Motor neuron (in vitro differentiated cells): ENCODE measurements at regions not wholly inside any gene's neighbourhood (a gene's known extent, or its start where the extent isn't known, plus 50 kb on each side); places are given as distances from the start of the nearest gene placed in this dataset.
A peak's percentile ranks its signal among the peaks of the same experiment; 100 is the strongest.

Experiments
- ATAC-seq, 8 experiments: fragments of 200-7000 bp; cut with Tn5 transposase; replicated peaks in 6 of 8; 2 replicates each; pipeline ENCODE4 v1.8.0; 2021; ENCODE audit warnings: mild to moderate bottlenecking in 8 of 8, moderate library complexity in 8 of 8
- H3K27ac ChIP-seq, 2 donors: fragments of 250-450 bp; sonication (Bioruptor Pico); 2 replicates each; pipeline ENCODE4 v1.9.0; 2021; ENCODE audit warnings: antibody characterized with exemption in 2 of 2, mild to moderate bottlenecking in 2 of 2, moderate library complexity in 1 of 2
- H3K4me1 ChIP-seq, 2 donors: fragments of 250-450 bp; sonication (Bioruptor Pico); replicated peaks in 1 of 2; 2 replicates each; pipeline ENCODE4 v1.6.1; 2021; ENCODE audit warnings: antibody characterized with exemption in 2 of 2, mild to moderate bottlenecking in 2 of 2, moderate library complexity in 1 of 2
- H3K4me3 ChIP-seq, 5 donors: fragments of 250-450 bp; sonication (Bioruptor Pico); 2 replicates each; pipeline ENCODE4 v1.9.0; 2021; ENCODE audit warnings: antibody characterized with exemption in 5 of 5, mild to moderate bottlenecking in 5 of 5, moderate library complexity in 4 of 5
- WGBS, 10 experiments: fragments of 450-650 bp; shearing (Covaris generic); methylation state at CpG; one replicate each; pipeline ENCODE4 v1.0.0; 2022; 5-methylcytosine and 5-hydroxymethylcytosine counted together
- in situ Hi-C, 9 experiments: fragments of 400-800 bp; cut with MboI; loops; one replicate each; pipeline ENCODE4 v1.15.0; 2021; ENCODE audit warnings: low sequenced_read_pairs in 9 of 9, low pct_unique_long_range_greater_than_20kb in 2 of 9; ENCODE audit not compliant: unreplicated experiment in 9 of 9

DNA sequence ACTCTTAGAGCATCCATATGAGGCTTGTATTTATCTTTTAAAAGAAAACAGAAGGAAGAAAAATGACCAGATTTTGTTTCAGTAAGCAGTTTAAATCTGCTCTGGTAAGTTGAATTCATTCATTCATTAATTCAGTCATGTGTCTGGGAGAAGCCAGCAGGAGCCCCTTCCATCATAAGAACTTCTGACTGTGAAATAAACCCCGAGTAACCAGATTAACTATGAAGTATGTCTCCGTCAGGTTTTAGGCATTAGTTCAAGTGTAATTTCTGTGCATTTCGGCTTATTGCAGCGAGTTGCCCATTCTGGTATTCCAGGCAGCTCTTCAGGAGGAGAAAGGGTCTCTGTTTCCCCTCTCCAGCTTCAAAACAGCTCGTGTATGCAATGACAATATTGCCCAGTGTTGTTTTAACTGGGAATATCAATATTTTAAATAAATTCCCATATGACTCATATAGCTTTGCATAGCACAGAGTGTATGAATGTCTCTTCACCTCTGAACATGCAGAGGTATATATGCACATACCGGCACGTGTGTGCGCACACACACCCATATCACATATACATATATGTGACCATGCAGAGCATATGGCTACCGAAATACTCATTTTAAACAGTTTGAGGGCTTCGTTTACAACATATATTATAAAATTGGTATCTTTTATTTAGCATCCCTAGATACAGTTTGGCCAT lies 255.3 kb downstream of the BCOR start:
- peak in 4 of 8 experiments; percentile 53 to 96 (median 58) for ATAC-seq
- Histone ChIP-seq H3K27ac (no peak overlapping the region), H3K4me1 (peaks cover 15 to 26% of the 10 kb centered on the region in 2 donors), H3K4me3 (no peak overlapping the region)
- in situ Hi-C loops, result no loop called here
- 46 to 100% (median 82%) methylated on average over 1 to 10 of the region's 10 CpGs; no CpG with 5 or more reads in 5 of the 10 experiments for WGBS, 10 experiments

DNA sequence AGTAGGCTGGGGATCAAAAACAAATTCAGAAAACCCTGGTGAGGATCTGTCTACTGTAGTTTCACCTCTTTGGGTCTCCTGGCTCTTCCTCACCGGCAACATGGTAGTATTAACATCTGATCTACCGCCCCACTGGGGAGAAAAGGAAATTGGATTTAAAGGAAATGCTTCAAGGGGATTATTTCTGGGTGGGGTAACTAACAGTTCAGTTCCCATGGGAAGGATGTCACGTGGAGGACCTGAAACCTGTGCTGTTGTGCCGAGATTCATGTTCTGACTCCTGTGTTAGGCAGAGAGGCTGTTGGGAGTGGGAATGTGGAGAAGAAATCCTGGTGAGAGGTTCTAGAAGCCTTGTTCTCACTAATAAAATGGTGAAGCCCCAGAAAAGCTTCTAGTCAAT lies 254.4 kb downstream of the BCOR start:
- WGBS, 10 experiments, result 41% methylated on average over 4 of the region's 4 CpGs; no CpG with 5 or more reads in 9 of the 10 experiments
- in situ Hi-C loops, result no loop called here
- no peak overlapping the region for H3K4me3 ChIP-seq
- no peak overlapping the region for H3K27ac ChIP-seq
- ATAC-seq, result peak in 1 of 8 experiments; percentile 8
- peaks cover 15 to 26% of the 10 kb centered on the region in 2 donors for H3K4me1 ChIP-seq

DNA sequence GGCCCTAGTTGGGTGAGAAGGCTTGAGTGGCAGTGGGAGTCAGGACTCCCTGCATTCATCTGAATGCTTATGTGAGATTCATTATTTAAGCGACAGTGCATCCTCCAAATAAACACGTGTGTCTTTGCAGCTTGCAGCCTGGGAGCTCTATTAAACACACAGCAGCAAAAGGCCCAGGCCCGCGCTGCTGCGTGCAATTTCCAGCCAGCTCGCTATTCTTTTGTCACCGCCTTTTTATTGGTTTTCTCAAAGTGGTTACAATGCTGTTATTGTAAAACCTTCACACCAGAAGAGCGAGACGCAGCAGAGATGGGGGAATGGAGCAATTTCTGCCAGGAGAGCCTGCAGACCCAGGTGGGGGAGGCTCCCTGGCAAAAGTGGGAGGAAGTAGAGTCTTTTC lies 252.5 kb downstream of the BCOR start:
- Histone ChIP-seq H3K27ac (no peak overlapping the region), H3K4me1 (peaks cover 17 to 26% of the 10 kb centered on the region in 2 donors), H3K4me3 (no peak overlapping the region)
- ATAC-seq, result peak in 5 of 8 experiments; percentile 67 to 86 (median 75)
- 20 to 40% (median 20%) methylated on average over 1 to 9 of the region's 9 CpGs; no CpG with 5 or more reads in 7 of the 10 experiments for WGBS, 10 experiments
- in situ Hi-C loops, result no loop called here

DNA sequence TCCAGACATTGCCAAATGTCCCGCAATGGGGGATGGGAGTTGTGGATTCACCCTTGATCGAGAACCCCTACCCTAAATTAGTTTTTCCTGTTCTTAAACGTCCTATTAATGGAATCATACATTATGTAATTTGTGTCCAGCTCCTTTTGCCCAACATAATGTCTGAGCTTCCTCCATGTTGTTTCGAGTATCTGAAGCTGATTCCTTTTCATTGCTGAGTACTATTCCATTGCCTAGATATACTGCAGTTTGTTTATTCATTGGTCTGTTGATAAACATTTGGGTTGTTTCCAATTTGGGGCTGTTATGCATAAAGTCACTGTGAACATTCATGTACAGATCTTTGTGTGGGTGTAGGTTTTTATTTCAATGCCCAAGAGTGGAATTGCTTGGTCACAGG lies 251.3 kb downstream of the BCOR start:
- in situ Hi-C loops, result no loop called here

DNA sequence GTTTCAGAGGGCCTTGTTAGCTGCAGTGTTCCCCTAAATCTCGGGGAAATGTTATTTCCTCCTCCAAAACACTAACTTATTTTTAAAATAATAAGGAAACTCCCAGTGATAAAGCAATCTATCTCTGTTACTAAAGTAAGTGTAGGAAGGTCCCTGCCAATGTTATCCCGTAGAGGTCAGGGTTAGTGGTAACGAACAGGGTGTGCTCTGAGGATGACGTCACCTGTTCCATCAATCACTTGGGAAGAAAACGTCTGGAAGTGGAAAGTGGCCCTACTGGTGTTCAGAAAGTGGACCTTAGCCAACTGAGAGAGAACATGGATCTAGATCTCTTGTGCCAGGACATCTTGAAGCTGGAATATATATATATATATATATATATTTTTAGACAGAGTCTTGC lies 249.5 kb downstream of the BCOR start:
- Histone ChIP-seq H3K4me3 (no peak overlapping the region), H3K27ac (no peak overlapping the region), H3K4me1 (peaks cover 19 to 24% of the 10 kb centered on the region in 2 donors)
- peak in 2 of 8 experiments; percentile 50 to 51 for ATAC-seq
- WGBS, 10 experiments, result 25 to 26% methylated on average over 1 to 5 of the region's 5 CpGs; no CpG with 5 or more reads in 8 of the 10 experiments
- in situ Hi-C loops, result no loop called here

More for the DNA sequence above, 251.3 kb downstream of the BCOR start:
- WGBS, 10 experiments, result 33 to 83% methylated on average over 2 of the region's 4 CpGs; no CpG with 5 or more reads in 8 of the 10 experiments
- Histone ChIP-seq H3K4me1 (peaks cover 22 to 25% of the 10 kb centered on the region in 2 donors), H3K27ac (no peak overlapping the region), H3K4me3 (no peak overlapping the region)
- no peak for ATAC-seq

DNA sequence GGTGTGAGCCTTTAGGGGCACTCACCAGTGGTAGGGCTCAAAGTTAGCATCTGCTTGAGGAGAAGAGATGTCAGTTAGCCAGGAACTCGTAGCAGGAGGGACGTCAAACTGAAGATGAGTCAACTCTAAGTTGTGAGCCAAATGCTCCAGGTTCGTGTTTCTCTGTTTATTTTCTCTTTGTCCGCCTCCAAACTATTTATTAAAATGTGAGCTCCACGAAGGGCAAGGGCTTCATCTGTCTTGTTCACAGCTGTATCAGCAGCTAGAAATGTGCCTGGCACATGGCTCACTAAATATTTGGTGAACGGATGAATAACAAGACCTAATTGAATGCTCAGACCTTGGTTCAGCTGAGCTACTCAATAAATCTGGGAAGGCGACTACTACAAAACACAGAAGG lies 248.9 kb downstream of the BCOR start:
- ATAC-seq, result no peak
- Histone ChIP-seq H3K27ac (no peak overlapping the region), H3K4me1 (peaks cover 20 to 25% of the 10 kb centered on the region in 2 donors), H3K4me3 (no peak overlapping the region)
- in situ Hi-C loops, result no loop called here
- 20 to 75% (median 33%) methylated on average over 1 to 5 of the region's 7 CpGs; no CpG with 5 or more reads in 7 of the 10 experiments for WGBS, 10 experiments

DNA sequence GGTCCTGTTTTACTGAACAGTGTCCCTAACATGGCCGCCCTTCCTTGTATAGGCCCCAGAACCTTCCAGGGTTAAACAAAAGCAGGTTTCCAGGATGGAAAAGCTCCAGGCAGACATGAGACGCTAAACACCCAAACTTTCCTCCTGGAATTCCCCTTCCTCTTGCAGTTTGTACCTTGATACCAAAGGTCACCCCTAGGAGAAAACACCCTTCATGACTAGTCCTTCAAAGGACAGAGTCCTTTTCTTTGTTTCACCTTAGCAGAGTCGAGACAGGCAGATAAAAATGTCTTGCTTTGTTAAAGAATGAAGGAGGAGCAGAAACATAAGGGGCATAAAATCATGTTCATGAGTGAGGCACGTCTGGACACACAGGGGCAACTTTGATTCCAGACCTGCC lies 247.5 kb downstream of the BCOR start:
- no peak overlapping the region for H3K27ac ChIP-seq
- no peak for ATAC-seq
- peaks cover 14 to 25% of the 10 kb centered on the region in 2 donors for H3K4me1 ChIP-seq
- 0 to 100% (median 49%) methylated on average over 1 to 4 of the region's 4 CpGs; no CpG with 5 or more reads in 4 of the 10 experiments for WGBS, 10 experiments
- H3K4me3 ChIP-seq, result no peak overlapping the region
- in situ Hi-C loops, result no loop called here

DNA sequence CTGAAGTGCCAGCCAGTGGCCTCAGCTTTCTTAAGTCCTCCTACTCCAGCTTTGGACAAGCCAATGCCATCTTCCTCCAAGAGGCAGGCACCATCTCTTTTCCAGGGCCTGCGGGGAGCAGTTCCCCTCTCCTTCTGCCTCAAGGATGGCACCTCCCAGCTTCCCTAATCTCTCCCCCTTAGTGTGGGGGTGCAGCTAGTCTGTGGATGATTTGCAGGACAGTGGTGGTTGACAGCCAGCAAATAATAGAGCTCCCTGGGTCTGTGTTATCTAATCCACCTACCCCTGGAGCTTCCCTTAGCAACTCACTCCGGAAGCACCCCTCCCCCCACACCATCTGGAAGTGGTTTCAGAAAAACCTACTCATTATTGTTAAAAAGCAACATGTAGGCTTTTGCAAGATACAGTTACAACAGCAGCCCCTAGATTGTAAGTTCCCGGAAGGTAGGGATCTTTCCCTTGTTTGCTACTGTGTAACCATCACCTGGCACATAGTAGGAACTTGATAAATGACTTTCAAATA lies 247.1 kb downstream of the BCOR start:
- Histone ChIP-seq H3K4me3 (no peak overlapping the region), H3K4me1 (peaks cover 9 to 23% of the 10 kb centered on the region in 2 donors), H3K27ac (no peak overlapping the region)
- in situ Hi-C loops, result no loop called here
- 33 to 100% methylated on average over 2 of the region's 3 CpGs; no CpG with 5 or more reads in 8 of the 10 experiments for WGBS, 10 experiments
- peak in 6 of 8 experiments; percentile 7 to 67 (median 33) for ATAC-seq

DNA sequence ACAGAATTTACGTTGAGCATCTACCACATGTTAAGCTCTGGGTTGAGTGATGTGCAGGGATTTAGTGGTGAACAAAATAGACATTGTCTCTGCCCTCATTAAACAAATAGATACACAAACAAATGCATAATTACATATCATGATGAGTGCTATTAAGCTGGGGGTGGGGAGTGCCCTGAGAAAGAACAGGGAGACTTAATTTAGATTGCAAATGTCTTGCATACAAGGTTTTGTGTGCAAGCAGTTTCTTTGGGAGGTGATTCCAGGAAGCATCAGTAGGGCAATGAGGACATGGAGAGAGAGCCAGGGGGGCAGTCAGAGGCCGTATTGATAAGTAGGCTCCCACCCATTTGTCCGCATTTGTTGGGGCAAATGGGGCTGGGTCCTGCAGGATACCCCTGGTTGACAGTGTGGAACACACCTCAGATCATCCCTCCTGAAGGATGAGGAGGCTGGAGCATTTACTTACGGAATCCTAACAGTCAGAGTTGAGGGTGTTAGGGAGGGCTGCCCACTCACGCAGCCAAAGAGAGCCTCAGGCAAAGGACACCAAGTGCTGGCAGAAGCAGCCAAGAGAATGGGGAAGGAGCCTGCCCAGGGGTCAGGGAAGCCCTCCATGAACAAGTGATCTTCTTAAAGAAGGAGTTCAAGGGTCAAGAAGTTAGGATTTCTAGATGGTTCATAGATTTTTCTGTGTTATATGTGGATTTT lies 245.9 kb downstream of the BCOR start:
- in situ Hi-C loops, result no loop called here
- 6 to 100% (median 68%) methylated on average over 1 to 2 of the region's 5 CpGs; no CpG with 5 or more reads in 7 of the 10 experiments for WGBS, 10 experiments
- H3K4me1 ChIP-seq, result peaks cover 12 to 27% of the 10 kb centered on the region in 2 donors
- no peak overlapping the region for H3K27ac ChIP-seq
- H3K4me3 ChIP-seq, result no peak overlapping the region
- ATAC-seq, result peak in 3 of 8 experiments; percentile 65 to 86 (median 75)

DNA sequence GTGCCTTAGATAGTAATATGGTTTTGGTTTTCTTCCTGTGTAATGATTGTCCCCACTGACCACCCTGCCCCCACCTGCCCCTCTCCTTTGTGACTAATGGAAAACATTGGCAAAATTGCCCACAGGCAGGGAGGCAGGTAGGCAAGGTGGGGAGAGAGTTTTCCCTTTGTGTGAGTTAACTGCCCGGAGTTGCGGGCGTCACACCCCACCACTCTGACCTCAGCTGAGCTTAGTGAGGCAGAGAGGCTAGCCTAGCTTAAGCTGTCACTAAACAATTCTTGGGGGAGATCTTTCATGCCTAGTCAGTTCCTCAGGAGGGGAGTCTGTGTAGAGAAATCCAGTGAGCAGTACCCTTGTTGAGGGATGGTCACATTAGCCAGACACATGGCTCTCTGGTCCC lies 245.3 kb downstream of the BCOR start:
- H3K4me1 ChIP-seq, result peaks cover 12 to 27% of the 10 kb centered on the region in 2 donors
- no peak for ATAC-seq
- H3K27ac ChIP-seq, result no peak overlapping the region
- 80% methylated on average over 3 of the region's 3 CpGs; no CpG with 5 or more reads in 9 of the 10 experiments for WGBS, 10 experiments
- no peak overlapping the region for H3K4me3 ChIP-seq
- in situ Hi-C loops, result no loop called here

DNA sequence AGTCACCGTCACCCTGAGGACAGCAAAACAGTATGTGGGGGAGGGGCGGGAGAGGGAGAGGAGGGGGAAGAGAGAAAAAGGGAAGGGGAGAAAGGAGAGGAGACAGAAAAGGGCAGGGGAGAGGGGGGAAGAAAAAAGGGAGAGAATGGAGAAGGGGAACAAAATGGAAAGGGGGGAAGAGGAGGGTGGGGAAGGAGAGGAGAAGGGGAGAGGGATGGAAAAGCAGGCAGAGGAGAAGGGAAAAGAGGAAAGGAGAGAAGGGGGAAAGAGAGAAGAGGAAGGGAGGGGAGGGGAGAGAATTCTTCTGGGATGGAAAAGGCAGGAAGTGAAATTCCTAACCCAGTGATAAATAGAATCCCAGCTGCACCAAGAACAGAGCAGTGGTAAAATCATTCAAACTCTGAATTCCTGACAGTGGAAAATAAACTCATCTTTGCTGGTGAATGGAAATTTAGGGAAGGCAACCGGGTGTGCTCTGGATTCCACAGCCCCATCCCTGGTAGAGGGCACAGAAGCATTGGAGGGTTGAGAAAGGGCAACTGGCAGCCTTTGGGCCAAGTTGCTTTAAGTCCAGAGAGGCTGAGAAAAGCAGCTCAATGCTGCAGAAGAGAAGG lies 244.2 kb downstream of the BCOR start:
- no peak overlapping the region for H3K27ac ChIP-seq
- H3K4me3 ChIP-seq, result no peak overlapping the region
- in situ Hi-C loops, result no loop called here
- H3K4me1 ChIP-seq, result peaks cover 12 to 27% of the 10 kb centered on the region in 2 donors
- no CpG with 5 or more reads among the region's 3 CpGs for WGBS, 10 experiments
- no peak for ATAC-seq

DNA sequence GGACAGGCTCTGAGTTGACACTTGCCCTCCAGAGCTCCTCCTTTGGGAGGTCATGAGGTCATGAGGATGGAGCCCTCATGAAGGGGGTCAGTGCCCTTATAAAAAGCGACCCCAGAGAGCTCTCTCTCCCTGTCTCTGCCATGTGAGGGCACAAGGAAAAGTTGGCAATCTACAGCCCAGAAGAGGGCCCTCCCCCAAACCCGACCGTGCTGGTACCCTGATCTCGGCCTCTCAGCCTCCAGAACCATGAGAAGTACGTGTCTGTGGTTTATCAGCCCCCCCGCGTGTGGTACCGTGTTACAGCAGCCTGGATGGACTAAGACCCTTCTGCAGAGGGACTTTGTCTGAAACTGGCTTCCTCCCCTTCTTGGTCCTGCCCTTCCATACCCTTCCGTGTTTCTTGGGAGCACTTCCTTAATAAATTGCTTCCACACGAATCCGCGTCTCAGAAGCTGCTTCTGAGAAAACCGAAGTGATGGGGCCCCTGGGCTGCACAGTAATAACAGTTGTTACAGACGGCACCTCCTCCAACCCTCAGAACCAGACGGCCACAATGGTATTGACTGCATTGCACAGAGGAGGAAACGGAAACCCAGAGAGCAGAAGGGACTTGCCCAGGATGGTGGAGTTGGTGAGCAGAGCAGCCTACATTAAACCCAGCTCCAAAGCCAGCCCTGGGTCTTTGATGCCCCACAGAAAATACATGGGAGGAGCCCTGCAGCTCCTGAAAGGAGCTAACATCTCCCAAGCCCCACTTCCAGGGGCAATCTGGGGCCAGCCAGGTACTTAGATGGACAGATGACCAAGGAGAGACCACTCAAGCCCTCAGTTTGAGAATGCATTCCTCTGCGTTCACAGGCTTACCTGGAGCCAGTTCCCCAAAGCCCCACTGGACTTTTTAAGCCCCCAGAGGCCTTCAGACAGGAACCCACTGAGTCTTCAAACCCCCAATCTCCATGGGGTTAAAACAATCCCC lies 242.7 kb downstream of the BCOR start:
- 68% methylated on average over 10 of the region's 17 CpGs; no CpG with 5 or more reads in 9 of the 10 experiments for WGBS, 10 experiments
- in situ Hi-C loops, result no loop called here
- Histone ChIP-seq H3K27ac (no peak overlapping the region), H3K4me1 (peaks cover 13 to 31% of the 10 kb centered on the region in 2 donors), H3K4me3 (no peak overlapping the region)
- no peak for ATAC-seq
